ENCODE measurements at regions not wholly inside any gene's neighbourhood (a gene's known extent, or its start where the extent isn't known, plus 50 kb on each side); places are given as distances from the start of the nearest gene placed in this dataset.
"Not testable (repeated sequence)": the region's sequence is repeated elsewhere in the genome, so short reads cannot be mapped to it uniquely, and the experiment has no call there.

- not testable (repeated sequence) for H3K4me3 ChIP-seq (ENCODE audit: low read length)
These were observed 328.8 kb upstream of the SFRP2 start for GRCh38 chr4:154117726-154118125.

DNA sequence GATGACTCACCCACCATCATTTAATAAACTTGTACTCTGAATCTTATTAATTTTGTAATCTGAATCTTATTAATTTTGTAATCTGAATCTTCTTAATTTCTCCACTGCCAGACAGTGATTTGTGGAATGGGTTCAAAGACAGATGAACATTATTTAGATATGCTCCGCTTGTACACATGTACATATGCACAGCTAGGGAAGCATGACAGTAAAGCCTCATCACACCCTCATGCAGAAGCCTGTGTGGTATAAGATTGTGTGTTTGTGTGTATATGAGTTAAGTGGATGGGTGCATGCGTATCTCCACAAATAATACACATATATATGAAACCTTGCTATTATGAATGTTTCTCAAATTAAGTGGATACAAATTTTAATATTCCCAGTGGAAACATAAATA, 318.5 kb upstream of the SFRP2 start:
- no peak for DNase-seq (ENCODE audit: low read depth, low spot score)
- H3K4me3 ChIP-seq (ENCODE audit: low read length): no peak overlapping the region

More at GRCh38 chr4:154117726-154118125, 328.8 kb upstream of the SFRP2 start:
- not testable (repeated sequence) for DNase-seq (ENCODE audit: low read depth, low spot score)

- DNase-seq (ENCODE audit: low read depth, low spot score): no peak
These were observed 299.9 kb upstream of the SFRP2 start for GRCh38 chr4:154088741-154089140.

DNA sequence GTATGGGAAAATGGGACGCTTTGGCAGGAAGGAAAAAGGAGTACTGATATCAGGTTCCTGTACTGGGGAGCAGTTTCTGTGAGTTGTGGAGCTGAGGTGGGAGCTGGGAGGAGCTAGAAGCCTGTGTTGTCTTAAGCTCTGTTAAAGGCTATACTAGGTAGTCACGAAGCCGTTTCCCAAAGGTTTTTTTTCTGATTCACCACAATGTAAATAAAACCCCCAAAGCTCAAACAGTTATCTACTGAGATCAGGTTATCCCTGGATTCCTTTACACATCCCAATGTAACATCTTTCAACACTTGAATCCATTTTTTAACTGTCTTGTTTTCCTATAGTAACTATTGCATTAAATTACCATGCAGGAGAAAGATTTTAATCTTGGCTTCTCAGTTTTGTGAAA, 297.4 kb upstream of the SFRP2 start:
- no peak for DNase-seq (ENCODE audit: low read depth, low spot score)
- H3K4me3 ChIP-seq (ENCODE audit: low read length): no peak overlapping the region

More at GRCh38 chr4:154088741-154089140, 299.9 kb upstream of the SFRP2 start:
- no peak overlapping the region for H3K4me3 ChIP-seq (ENCODE audit: low read length)

DNA sequence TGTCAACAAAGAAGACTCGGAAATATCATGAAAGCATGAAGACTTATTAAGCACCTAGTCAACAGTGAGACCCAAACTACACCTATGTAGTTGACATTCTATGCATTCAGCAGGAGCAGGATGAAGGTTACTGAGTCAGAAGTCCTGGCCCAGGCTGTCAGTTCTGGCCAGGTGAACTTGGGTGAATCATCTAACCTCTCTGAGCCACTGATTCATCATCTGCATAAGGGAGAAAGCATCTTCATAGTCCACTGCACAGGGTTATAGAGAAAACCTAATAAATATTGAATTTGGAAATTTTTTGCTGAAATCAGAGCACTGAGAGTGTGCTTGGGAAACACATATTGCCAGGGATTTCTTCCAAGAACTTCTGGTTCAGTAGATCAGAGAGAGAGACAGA, 296.0 kb upstream of the SFRP2 start:
- DNase-seq (ENCODE audit: low read depth, low spot score): no peak
- no peak overlapping the region for H3K4me3 ChIP-seq (ENCODE audit: low read length)

GRCh38 chr4:154082760-154083535, 294.1 kb upstream of the SFRP2 start:
- no peak overlapping the region for H3K4me3 ChIP-seq (ENCODE audit: low read length)
- peak; percentile 8 for DNase-seq (ENCODE audit: low read depth, low spot score)

GRCh38 chr4:154081391-154081790, 292.5 kb upstream of the SFRP2 start:
- H3K4me3 ChIP-seq (ENCODE audit: low read length): no peak overlapping the region
- no peak for DNase-seq (ENCODE audit: low read depth, low spot score)

DNA sequence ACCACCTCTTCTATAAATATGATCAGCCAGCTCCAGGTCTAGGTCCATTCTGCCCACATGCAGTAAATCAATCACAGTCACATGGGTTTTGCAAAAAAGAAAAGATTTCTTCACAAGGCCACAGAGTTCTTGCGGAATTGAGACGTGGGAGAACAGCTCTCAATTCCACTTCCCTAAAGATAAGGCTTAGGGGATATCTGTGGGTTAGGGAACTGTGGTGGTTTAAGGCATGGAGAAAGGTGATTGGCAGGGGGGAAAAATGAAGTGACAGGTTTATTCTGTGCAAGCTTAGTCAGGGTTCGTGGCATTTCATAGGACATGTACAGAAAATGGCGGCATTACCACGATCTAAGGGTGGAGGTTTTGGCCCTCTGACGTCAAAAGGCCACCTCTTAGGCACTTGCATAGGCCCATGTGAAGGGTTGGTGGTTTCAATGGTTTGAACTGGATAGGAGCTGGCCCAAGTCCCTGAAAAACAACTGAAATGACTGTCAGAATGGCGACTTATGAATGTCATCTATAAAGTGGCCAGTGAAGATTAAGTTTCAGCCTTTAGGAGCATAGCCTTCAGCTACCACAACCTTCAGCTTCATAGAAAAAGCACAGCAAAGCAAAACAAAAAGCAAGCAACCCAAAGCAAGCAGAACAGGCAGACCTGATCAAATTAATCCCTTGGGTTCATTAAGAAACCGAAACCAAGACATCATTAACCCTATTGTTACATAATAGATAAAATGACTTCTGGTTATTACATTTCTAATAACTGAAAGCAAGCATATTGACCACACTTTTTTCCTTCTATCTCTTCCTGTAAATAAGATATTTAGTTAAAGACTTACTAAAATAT, 289.8 kb upstream of the SFRP2 start:
- H3K4me3 ChIP-seq (ENCODE audit: low read length): no peak overlapping the region
- no peak for DNase-seq (ENCODE audit: low read depth, low spot score)

- DNase-seq (ENCODE audit: low read depth, low spot score): no peak
- H3K4me3 ChIP-seq (ENCODE audit: low read length): no peak overlapping the region
These were observed 288.0 kb upstream of the SFRP2 start for GRCh38 chr4:154076921-154077320.

DNA sequence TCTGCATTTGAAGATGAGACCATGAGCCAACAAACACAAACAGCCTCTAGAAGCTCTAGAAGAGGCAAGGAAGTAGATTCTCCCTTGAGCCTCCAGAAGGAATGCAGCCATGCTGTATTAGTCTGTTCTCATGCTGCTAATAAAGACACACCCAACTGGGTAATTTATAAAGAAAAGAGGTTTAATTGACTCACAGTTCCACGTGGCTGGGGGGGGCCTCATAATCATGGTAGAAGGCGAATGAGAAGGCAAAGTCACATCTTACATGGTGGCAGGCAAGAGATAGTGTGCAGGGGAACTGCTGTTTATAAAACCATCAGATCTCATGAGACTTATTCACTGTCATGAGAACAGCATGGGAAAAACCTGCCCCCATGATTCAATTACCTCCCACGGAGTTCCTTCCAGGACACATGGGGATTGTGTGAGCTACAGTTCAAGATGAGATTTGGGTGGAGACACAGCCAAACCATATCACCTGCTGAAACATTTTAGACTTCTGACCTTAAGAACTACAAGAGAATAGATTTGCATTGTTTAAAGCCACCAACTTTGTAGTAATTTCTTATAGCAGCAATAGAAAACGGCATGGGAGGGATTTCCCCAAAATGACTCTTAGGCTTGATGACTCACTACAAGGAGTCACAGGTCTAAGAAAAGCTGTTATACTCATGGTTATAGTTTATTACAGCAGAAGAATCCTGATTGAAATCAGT, 284.4 kb upstream of the SFRP2 start:
- no peak for DNase-seq (ENCODE audit: low read depth, low spot score)
- H3K4me3 ChIP-seq (ENCODE audit: low read length): no peak overlapping the region

- H3K4me3 ChIP-seq (ENCODE audit: low read length): no peak overlapping the region
- no peak for DNase-seq (ENCODE audit: low read depth, low spot score)
These were observed 278.9 kb upstream of the SFRP2 start for GRCh38 chr4:154067786-154068185.

GRCh38 chr4:154065368-154065767, 276.5 kb upstream of the SFRP2 start:
- DNase-seq (ENCODE audit: low read depth, low spot score): no peak
- H3K4me3 ChIP-seq (ENCODE audit: low read length): no peak overlapping the region

DNA sequence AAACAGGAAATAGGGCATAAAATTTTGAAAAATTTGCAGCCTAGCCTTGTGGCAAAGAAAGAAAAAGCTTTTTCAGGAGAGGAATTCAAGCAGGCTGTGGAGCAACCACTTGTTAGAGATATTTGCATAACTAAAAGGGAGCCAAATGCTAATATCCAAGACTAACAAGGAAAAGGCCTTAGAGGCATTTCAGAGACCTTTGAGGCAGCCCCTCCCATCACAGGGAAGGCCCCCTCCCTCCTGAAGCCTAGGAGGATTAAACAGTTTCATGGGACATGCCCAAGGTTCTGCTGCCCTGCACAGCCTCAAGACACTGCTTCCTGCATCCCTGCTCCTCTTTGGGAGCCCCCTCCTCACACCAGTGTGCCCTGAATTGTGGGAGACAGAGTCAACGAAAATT, 275.4 kb upstream of the SFRP2 start:
- H3K4me3 ChIP-seq (ENCODE audit: low read length): no peak overlapping the region
- DNase-seq (ENCODE audit: low read depth, low spot score): no peak

GRCh38 chr4:154049457-154050181, 260.7 kb upstream of the SFRP2 start:
- no peak for DNase-seq (ENCODE audit: low read depth, low spot score)
- H3K4me3 ChIP-seq (ENCODE audit: low read length): no peak overlapping the region

DNA sequence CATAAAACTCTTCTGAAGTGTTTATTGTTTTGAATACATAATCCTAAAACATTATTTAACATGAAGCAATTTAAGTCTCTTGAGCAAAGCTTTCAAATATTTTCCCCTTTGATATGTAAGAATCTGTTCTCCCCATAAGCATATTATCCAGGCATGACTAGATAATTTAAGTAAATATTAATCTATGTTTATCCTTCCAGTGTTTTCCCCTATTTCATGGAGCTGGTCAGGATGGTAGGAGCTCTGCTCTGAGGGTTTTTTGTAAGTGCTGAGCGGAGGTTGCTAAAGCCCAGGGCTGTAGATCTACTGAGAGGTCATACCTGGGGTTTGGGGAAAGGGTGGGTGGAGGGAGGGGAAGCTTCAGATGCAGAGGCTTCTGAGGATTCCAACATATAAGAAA, 258.9 kb upstream of the SFRP2 start:
- no peak overlapping the region for H3K4me3 ChIP-seq (ENCODE audit: low read length)
- DNase-seq (ENCODE audit: low read depth, low spot score): no peak

DNA sequence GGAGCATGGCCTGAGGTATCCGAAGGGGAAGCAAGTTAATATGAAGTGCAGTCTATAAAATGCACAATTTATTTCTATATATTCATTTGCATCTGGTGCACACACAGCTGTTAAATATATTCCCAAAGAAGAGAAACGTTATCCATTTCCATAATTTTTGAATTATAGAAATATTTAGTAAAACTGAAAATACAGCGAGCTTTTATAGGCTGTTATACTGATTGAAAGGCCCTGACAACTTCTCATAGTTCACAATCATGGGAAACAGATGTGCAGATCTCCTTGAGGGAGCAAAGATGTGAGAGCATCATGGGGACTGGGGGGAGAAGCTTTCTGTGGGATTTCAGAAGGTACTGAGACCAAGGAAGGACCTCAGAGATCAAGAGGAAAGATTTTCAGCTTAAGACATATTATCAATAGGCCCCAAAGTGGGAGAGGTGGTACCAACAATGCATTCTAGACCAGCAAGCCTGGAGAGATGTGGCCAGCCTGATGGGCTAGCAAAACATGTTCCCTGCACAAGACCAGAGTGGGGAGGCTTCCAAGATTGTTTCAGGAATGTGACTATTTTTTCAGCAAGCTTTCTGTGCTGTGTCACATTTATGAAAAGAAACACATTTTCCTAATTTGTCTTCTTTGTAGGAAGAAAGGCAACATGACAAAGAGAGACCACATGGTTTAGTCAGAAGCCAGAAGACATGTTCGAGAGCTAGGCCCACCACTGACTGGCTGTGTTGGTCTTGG, 256.0 kb upstream of the SFRP2 start:
- no peak overlapping the region for H3K4me3 ChIP-seq (ENCODE audit: low read length)
- no peak for DNase-seq (ENCODE audit: low read depth, low spot score)

DNA sequence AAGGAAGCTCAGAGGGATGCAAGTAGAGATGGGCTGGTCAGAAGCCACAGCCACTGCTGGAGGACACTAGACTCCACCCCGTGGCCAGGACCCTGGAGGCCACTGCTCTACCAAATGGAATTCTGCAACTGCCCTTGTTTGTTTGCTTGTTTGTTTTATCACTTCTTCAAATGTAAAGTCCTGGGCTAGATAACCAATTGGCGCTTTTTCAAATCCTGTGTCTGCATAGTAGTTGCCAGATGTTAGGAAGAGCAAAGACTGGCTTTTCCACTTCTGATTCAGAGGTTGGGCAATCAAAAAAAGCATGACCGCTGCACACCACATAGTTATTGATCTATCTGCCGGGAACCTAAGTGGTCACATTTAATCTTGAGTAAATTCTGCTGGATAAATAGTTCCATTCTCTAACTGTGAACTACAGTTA, 255.2 kb upstream of the SFRP2 start:
- no peak for DNase-seq (ENCODE audit: low read depth, low spot score)

DNA sequence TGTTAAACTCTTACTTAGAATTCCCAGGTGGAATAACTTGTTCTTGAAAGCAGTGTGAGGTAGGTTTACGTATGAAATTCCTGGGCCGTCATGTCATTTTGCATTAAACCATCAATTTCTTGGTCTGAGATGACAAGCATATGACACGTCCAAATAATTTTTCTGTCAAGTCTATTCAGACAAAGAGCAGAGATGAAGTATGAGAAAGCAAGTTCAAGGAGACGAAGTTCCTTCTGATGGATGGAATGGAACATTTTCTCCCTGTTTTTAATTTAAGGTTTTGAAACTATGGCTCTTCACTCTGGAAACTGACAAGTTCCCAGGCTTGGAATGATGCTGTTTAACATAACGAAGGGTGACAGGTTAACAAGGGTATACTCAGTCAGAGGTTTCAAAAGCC, 252.8 kb upstream of the SFRP2 start:
- DNase-seq (ENCODE audit: low read depth, low spot score): no peak
- no peak overlapping the region for H3K4me3 ChIP-seq (ENCODE audit: low read length)

More for the DNA sequence above, 255.2 kb upstream of the SFRP2 start:
- no peak overlapping the region for H3K4me3 ChIP-seq (ENCODE audit: low read length)
